B cell (primary cell): ENCODE measurements at regions not wholly inside any gene's neighbourhood (a gene's known extent, or its start where the extent isn't known, plus 50 kb on each side); places are given as distances from the start of the nearest gene placed in this dataset.

Experiments
- CTCF ChIP-seq: fragments of 200-600 bp; IDR thresholded peaks from one replicate; pipeline ENCODE4 v1.8.0; 2022; ENCODE audit warnings: antibody characterized with exemption, mild to moderate bottlenecking
- EZH2 ChIP-seq: IDR thresholded peaks from 2 replicates; pipeline ENCODE4 v1.6.1; 2012; ENCODE audit warnings: borderline replicate concordance, low read depth, mild to moderate bottlenecking, moderate library complexity, low read length; ENCODE audit not compliant: insufficient read depth, poor library complexity, severe bottlenecking

- TF ChIP-seq CTCF (no peak), EZH2 (no peak)
Observed at GRCh38 chr15:95024351-95024750, 793.0 kb downstream of the MCTP2 start.
